AG04449 (cell line): ENCODE measurements at regions not wholly inside any gene's neighbourhood (a gene's known extent, or its start where the extent isn't known, plus 50 kb on each side); places are given as distances from the start of the nearest gene placed in this dataset.

Experiments used
- CTCF ChIA-PET: fragments of 350-600 bp; formaldehyde crosslinking; extraction: SDS; loops from one replicate; lab custom pipeline; 2021; ENCODE audit warnings: antibody characterized with exemption; lab: Yijun Ruan, JAX
- POLR2A ChIA-PET: fragments of 400-600, 350-600 bp; formaldehyde crosslinking; extraction: SDS; loops from one replicate; lab custom pipeline; 2020; ENCODE audit warnings: antibody characterized with exemption, inconsistent platforms; lab: Yijun Ruan, JAX
- DNase-seq: peaks from one replicate; pipeline ENCODE4 v3.0.0-alpha.2; 2010; ENCODE audit warnings: low read depth, low spot score
- H3K4me3 ChIP-seq: 2 replicates; pipeline ENCODE4 v1.5.1; 2011; ENCODE audit warnings: low read depth, mild to moderate bottlenecking, control low read depth, low read length
- TF ChIP-seq, protein P1 (sequence below): IDR thresholded peaks from one replicate; pipeline ENCODE4 v1.5.1; 2011; ENCODE audit warnings: mild to moderate bottlenecking, moderate library complexity, low read length, control low read depth, inconsistent platforms; ENCODE audit not compliant: insufficient read depth; ENCODE audit errors: missing control alignments

GRCh38 chr11:109845437-109845836, 247.8 kb upstream of the ZC3H12C start:
- TF ChIP-seq, protein P1, sequence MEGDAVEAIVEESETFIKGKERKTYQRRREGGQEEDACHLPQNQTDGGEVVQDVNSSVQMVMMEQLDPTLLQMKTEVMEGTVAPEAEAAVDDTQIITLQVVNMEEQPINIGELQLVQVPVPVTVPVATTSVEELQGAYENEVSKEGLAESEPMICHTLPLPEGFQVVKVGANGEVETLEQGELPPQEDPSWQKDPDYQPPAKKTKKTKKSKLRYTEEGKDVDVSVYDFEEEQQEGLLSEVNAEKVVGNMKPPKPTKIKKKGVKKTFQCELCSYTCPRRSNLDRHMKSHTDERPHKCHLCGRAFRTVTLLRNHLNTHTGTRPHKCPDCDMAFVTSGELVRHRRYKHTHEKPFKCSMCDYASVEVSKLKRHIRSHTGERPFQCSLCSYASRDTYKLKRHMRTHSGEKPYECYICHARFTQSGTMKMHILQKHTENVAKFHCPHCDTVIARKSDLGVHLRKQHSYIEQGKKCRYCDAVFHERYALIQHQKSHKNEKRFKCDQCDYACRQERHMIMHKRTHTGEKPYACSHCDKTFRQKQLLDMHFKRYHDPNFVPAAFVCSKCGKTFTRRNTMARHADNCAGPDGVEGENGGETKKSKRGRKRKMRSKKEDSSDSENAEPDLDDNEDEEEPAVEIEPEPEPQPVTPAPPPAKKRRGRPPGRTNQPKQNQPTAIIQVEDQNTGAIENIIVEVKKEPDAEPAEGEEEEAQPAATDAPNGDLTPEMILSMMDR: no peak
- H3K4me3 ChIP-seq: no peak overlapping the region
- no peak for DNase-seq
- CTCF ChIA-PET: interaction anchor here (0.8 to 1.9 kb wide), 4 partner anchors 9 to 95 kb away, joined by 3 to 6 read pairs (median 4); no protein-coding TSS in a partner anchor
- POLR2A ChIA-PET: no interaction called here

DNA sequence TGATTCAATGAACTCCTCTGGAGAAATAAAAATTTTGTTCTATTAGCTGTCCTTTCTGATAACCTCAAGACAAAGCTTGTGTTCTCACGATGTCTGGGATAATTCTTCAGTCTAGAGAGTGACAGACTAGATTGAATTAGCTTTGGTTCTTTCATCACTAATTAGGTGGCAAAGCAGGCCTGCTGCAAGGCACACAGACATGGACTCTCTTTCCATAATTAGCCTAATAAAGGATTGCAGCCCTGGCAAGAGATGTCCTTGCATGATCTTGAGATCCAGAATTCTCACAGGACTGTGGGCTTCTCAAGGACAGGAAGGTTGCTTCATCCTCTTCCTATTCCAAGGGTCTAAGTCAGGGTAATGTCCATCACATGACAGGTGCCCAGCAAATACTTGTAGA, 245.6 kb upstream of the ZC3H12C start:
- ChIA-PET POLR2A (no interaction called here), CTCF (interaction anchor here (0.8 to 1.0 kb wide), 2 partner anchors 582 to 1150 kb away, joined by 3 read pairs; partner anchors contain the start of gene FDX1)
- TF ChIP-seq, protein P1: no peak
- DNase-seq: no peak
- no peak overlapping the region for H3K4me3 ChIP-seq

DNA sequence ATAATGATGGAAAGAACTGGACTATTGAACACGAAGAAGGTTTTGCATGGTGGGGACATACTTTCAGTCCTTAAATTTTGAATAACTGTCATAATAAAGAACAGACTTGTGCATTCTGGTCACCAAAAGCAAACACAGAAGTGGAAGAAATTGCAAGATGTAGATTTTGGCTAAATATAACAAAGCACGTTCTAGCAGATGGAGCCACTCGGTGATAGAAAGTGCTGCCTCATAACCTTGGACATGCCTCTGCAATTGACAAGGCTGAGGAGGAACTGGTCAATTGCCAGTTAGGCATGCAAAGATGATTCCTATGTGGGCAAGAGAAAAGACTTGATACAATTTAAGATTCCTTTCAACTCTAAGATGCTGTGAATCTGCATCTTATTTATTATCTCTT, 244.1 kb upstream of the ZC3H12C start:
- TF ChIP-seq, protein P1: no peak
- POLR2A ChIA-PET: no interaction called here
- CTCF ChIA-PET: interaction anchor here (5.2 kb wide), 1 partner anchor 91 kb away, joined by 85 read pairs; no protein-coding TSS in a partner anchor
- no peak overlapping the region for H3K4me3 ChIP-seq
- DNase-seq: no peak

DNA sequence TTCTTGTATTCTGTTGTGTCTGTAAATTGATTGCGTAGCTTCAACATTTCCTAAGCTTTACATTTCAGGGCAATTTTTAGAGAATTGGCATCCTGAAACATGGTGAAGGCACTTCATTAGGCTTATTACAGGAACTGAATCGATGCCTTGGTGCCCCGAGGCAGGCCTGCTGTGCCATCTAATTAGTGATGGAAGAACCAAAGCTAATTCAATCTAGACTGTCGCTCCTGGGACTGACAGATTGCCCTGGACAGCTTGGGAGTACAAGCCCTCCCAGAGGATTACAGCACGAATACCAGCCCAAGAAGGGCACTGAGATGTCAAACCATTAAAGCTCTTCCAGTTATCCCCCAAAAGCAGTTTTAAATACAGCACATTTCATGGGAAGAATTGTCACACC, 243.2 kb upstream of the ZC3H12C start:
- POLR2A ChIA-PET: interaction anchor here (0.7 kb wide), 2 partner anchors 33 to 1144 kb away, joined by 3 to 4 read pairs; no protein-coding TSS in a partner anchor
- CTCF ChIA-PET: interaction anchor here (1.0 to 5.2 kb wide), 3 partner anchors 11 to 90 kb away, joined by 3 to 85 read pairs (median 4); no protein-coding TSS in a partner anchor
- H3K4me3 ChIP-seq: no peak overlapping the region

GRCh38 chr11:109851780-109852390, 241.3 kb upstream of the ZC3H12C start:
- ChIA-PET CTCF (interaction anchor here (1.1 to 5.2 kb wide), 6 partner anchors 8 to 584 kb away, joined by 3 to 85 read pairs (median 4); no protein-coding TSS in a partner anchor), POLR2A (no interaction called here)
- TF ChIP-seq, protein P1: no peak
- DNase-seq: no peak
- no peak overlapping the region for H3K4me3 ChIP-seq

More for the DNA sequence above, 243.2 kb upstream of the ZC3H12C start:
- no peak for DNase-seq
- TF ChIP-seq, protein P1: no peak

- DNase-seq: peak; percentile 40
- ChIA-PET CTCF (interaction anchor here (0.7 to 5.2 kb wide), 11 partner anchors 10 to 1155 kb away, joined by 3 to 85 read pairs (median 4); no protein-coding TSS in a partner anchor), POLR2A (no interaction called here)
- TF ChIP-seq, protein P1: peak; percentile 43
- no peak overlapping the region for H3K4me3 ChIP-seq
Observed at GRCh38 chr11:109853156-109853776, 239.9 kb upstream of the ZC3H12C start.
